ENCODE measurements at regions not wholly inside any gene's neighbourhood (a gene's known extent, or its start where the extent isn't known, plus 50 kb on each side); places are given as distances from the start of the nearest gene placed in this dataset.

DNA sequence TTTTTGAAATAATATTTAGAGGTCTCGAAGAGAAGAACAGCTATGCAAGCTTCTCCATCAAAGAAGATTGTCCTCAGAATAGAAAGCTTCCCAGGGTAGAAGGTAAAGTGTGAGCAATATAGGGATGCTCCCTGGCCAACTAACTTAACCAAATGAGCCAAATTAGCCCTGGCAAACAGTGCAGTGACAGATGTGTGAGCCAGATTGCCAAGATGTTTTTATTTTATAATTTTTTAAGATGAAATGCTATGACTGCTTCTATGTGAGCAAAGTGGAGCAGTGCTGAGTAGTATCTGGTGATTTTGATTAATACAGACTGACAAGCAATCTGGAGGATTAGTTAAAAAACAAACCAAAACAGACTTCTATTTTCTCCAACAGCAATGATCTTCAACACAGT, 202.1 kb downstream of the NOVA1 start:
- Histone ChIP-seq H3K9me3 (no peaks in the 10 kb centered on the region), H3K4me1 (no peaks in the 10 kb centered on the region), H3K4me3 (no peak overlapping the region), H3K27ac (no peak overlapping the region), H3K36me3 (no peaks in the 10 kb centered on the region), H3K9ac (ENCODE audit: low read depth in 2 of 2, low read length in 2 of 2) (no peak overlapping the region), H3K27me3 (no peaks in the 10 kb centered on the region)
- intact Hi-C loops (cut with DNase I), result no loop called here
- no peak for DNase-seq
- TF ChIP-seq, protein P1, sequence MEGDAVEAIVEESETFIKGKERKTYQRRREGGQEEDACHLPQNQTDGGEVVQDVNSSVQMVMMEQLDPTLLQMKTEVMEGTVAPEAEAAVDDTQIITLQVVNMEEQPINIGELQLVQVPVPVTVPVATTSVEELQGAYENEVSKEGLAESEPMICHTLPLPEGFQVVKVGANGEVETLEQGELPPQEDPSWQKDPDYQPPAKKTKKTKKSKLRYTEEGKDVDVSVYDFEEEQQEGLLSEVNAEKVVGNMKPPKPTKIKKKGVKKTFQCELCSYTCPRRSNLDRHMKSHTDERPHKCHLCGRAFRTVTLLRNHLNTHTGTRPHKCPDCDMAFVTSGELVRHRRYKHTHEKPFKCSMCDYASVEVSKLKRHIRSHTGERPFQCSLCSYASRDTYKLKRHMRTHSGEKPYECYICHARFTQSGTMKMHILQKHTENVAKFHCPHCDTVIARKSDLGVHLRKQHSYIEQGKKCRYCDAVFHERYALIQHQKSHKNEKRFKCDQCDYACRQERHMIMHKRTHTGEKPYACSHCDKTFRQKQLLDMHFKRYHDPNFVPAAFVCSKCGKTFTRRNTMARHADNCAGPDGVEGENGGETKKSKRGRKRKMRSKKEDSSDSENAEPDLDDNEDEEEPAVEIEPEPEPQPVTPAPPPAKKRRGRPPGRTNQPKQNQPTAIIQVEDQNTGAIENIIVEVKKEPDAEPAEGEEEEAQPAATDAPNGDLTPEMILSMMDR (IDR thresholded peaks at IDR 0.05), result no peak

DNA sequence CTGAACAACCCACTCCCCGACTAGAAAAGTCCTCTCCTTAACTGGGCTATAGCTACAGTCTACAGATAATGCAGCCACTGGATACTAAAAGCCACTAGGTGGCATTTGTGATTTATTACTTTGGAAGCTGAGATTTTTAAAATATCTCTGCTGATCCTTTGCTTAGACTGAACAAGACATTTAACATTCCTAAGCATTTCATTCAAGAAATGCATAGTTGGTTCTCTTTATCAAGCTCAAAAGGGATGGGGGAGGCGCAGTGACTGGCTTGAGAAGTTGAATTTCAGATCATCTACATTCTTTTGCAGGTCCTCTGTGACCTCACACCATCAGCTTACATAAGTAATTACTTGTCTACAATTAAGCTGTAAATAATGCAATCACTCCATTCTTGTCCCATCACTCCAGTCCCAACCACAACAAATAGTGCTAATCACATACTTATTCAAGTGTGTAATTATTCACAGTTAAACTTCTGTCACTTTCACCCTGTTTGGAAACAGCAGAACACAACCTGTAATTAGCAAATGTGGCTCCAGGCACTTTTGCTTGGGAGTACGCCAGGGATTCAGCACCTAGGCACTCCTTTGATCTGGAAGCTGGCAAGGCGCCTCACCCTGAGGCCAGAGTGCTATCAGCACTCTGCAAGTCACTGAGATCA, 203.6 kb downstream of the NOVA1 start:
- DNase-seq, result no peak
- intact Hi-C loops (cut with DNase I), result no loop called here

DNA sequence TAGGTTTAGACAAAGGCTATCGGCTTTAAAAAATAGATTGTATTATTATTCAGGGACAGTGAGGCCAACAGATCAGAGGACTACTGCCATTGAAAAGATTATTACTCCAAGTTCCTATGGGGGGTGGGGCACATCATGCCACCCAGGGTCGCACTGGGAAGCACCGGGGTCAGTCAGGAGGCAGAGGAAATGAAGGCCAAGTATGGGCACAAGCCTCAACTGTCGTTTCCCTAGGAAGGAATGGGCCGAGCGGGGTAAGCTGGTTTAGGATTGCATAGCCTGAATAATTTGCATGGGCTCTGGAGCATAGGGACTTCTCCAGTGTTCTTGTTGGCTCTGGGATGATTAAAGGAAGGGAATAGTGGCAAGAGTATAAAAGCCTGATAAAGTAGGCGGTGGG, 205.3 kb downstream of the NOVA1 start:
- DNase-seq, result no peak
- Histone ChIP-seq H3K27ac (no peak overlapping the region), H3K36me3 (no peaks in the 10 kb centered on the region), H3K9me3 (no peaks in the 10 kb centered on the region), H3K27me3 (no peaks in the 10 kb centered on the region), H3K4me1 (no peaks in the 10 kb centered on the region), H3K4me3 (no peak overlapping the region), H3K9ac (ENCODE audit: low read depth in 2 of 2, low read length in 2 of 2) (no peak overlapping the region)
- intact Hi-C loops (cut with DNase I), result no loop called here
- TF ChIP-seq, protein P1 (IDR thresholded peaks at IDR 0.05), result no peak

More for the DNA sequence above, 203.6 kb downstream of the NOVA1 start:
- Histone ChIP-seq H3K36me3 (no peaks in the 10 kb centered on the region), H3K4me1 (no peaks in the 10 kb centered on the region), H3K27me3 (no peaks in the 10 kb centered on the region), H3K9me3 (no peaks in the 10 kb centered on the region), H3K9ac (ENCODE audit: low read depth in 2 of 2, low read length in 2 of 2) (no peak overlapping the region), H3K27ac (no peak overlapping the region), H3K4me3 (no peak overlapping the region)
- TF ChIP-seq, protein P1 (IDR thresholded peaks at IDR 0.05), result peak; percentile 22

DNA sequence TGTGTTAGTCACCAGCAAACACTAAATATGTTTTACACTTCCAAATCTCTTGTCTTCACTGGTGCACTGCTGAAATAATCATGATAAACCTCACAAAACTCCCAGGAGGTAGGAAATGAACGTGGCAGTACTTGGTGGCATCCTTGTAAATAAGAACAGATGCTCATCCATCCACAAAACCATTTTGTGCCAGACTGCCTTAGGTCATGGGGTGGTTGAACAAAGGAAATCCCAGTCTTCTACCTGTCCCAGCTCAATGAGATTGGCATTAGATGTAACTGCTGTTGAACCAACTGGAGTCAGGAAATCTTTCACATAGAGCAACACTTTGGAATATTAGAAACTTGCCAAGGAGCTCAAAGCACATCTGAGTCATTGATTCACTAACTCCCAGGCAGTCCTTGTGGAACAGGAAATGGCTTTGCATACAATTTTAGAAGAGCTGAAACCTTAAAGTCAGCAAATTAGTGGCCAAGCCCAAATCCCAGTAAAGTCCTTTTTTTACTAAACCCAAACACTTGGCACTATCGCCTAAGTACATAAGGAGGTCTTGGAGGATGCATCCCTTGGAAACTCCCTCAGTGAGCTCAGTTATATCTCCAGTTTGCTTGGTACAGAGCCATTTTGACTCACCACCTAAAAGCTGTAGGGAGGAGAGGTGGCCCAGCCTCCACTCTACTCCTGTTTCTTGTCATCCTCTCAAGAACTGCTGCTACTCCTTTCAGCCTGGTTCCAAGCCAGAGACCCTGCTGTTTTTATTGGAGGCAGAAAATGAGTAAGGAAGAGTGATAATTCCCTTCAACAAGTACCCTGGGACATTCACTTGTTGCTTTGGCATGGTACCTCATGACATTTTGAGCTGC, 208.0 kb downstream of the NOVA1 start:
- Histone ChIP-seq H3K27me3 (no peaks in the 10 kb centered on the region), H3K9me3 (no peaks in the 10 kb centered on the region), H3K9ac (ENCODE audit: low read depth in 2 of 2, low read length in 2 of 2) (no peak overlapping the region), H3K4me1 (no peaks in the 10 kb centered on the region), H3K4me3 (no peak overlapping the region), H3K27ac (no peak overlapping the region), H3K36me3 (no peaks in the 10 kb centered on the region)
- intact Hi-C loops (cut with DNase I), result no loop called here
- TF ChIP-seq, protein P1 (IDR thresholded peaks at IDR 0.05), result no peak
- DNase-seq, result no peak

DNA sequence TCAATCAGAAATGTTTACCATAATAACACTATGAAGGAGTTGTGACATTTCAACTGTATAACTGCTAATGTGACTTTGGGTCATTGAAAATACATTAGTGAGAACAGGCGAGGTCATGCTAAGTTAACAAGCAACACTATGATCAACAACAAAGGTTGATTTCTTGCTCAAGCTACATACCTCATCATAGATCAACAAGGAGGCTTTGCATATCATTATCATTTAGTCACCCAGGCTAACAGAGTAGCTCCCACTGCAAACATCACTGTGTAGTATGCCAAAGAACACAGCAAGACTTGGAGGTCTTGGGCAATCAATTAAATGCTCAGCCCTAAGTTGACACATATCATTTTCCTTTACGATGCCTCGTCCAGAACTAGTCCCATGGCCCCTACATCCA, 212.5 kb downstream of the NOVA1 start:
- intact Hi-C loops (cut with DNase I), result no loop called here
- Histone ChIP-seq H3K4me1 (no peaks in the 10 kb centered on the region), H3K36me3 (no peaks in the 10 kb centered on the region), H3K27ac (no peak overlapping the region), H3K9ac (ENCODE audit: low read depth in 2 of 2, low read length in 2 of 2) (no peak overlapping the region), H3K9me3 (no peaks in the 10 kb centered on the region), H3K27me3 (no peaks in the 10 kb centered on the region), H3K4me3 (no peak overlapping the region)
- no peak for DNase-seq
- TF ChIP-seq, protein P1 (IDR thresholded peaks at IDR 0.05), result no peak

All from colonic mucosa (tissue), 4 donors.